HG03442 (cell line): ENCODE measurements at regions not wholly inside any gene's neighbourhood (a gene's known extent, or its start where the extent isn't known, plus 50 kb on each side); places are given as distances from the start of the nearest gene placed in this dataset.
A peak's percentile ranks its signal among the peaks of the same experiment; 100 is the strongest.

Source experiments
- ATAC-seq: cut with Tn5 transposase; IDR thresholded peaks from one replicate; pipeline ENCODE4 v1.9.1; 2021; ENCODE audit warnings: mild to moderate bottlenecking, moderate library complexity; ENCODE audit not compliant: unreplicated experiment

GRCh38 chr13:44117816-44118215 is 238.1 kb downstream of the LACC1 start:
- no peak for ATAC-seq

- no peak for ATAC-seq
Measured at GRCh38 chr13:44118881-44119280, 239.2 kb downstream of the LACC1 start.

- ATAC-seq, result no peak
Measured at GRCh38 chr13:44120043-44120442, 240.3 kb downstream of the LACC1 start.

- no peak for ATAC-seq
Measured at GRCh38 chr13:44120849-44121755, 241.4 kb downstream of the LACC1 start.

- ATAC-seq, result no peak
Measured at GRCh38 chr13:44124352-44124751, 244.6 kb downstream of the LACC1 start.

GRCh38 chr13:44125943-44126469 is 246.3 kb downstream of the LACC1 start:
- ATAC-seq, result no peak

GRCh38 chr13:44128552-44129001 is 245.0 kb upstream of the SERP2 start:
- no peak for ATAC-seq

GRCh38 chr13:44129418-44129817 is 244.2 kb upstream of the SERP2 start:
- ATAC-seq, result no peak

- ATAC-seq, result no peak
Measured at GRCh38 chr13:44131069-44131614, 242.5 kb upstream of the SERP2 start.

- no peak for ATAC-seq
Measured at GRCh38 chr13:44132710-44133109, 240.9 kb upstream of the SERP2 start.

GRCh38 chr13:44133626-44134025 is 240.0 kb upstream of the SERP2 start:
- ATAC-seq, result no peak

- no peak for ATAC-seq
Measured at GRCh38 chr13:44135566-44135965, 238.1 kb upstream of the SERP2 start.

- ATAC-seq, result no peak
Measured at GRCh38 chr13:44136696-44137268, 236.8 kb upstream of the SERP2 start.

GRCh38 chr13:44137466-44137865 is 236.2 kb upstream of the SERP2 start:
- no peak for ATAC-seq

GRCh38 chr13:44140146-44140545 is 233.5 kb upstream of the SERP2 start:
- ATAC-seq, result no peak

- no peak for ATAC-seq
Measured at GRCh38 chr13:44140888-44141724, 232.5 kb upstream of the SERP2 start.

GRCh38 chr13:44141725-44142539 is 231.7 kb upstream of the SERP2 start:
- ATAC-seq, result peak; percentile 100

GRCh38 chr13:44142540-44142867 is 231.1 kb upstream of the SERP2 start:
- no peak for ATAC-seq

GRCh38 chr13:44142941-44143665 is 230.5 kb upstream of the SERP2 start:
- no peak for ATAC-seq

GRCh38 chr13:44146138-44146537 is 227.5 kb upstream of the SERP2 start:
- ATAC-seq, result no peak
